ENCODE measurements at regions not wholly inside any gene's neighbourhood (a gene's known extent, or its start where the extent isn't known, plus 50 kb on each side); places are given as distances from the start of the nearest gene placed in this dataset.
"Not testable (repeated sequence)": the region's sequence is repeated elsewhere in the genome, so short reads cannot be mapped to it uniquely, and the experiment has no call there.

- Histone ChIP-seq H2AFZ (no peak overlapping the region), H3K4me3 (no peak overlapping the region)
- in situ Hi-C loops (cut with MboI): no loop called here
Observed at GRCh38 chr2:183780072-183780471, 655.8 kb downstream of the NUP35 start.

GRCh38 chr2:183782436-183782835 lies 658.2 kb downstream of the NUP35 start:
- WGBS, 2 experiments (ENCODE audit: low coverage in 1 of 2, low lambda C conversion rate in 2 of 2, missing lambda C conversion rate in 2 of 2): 0% methylated on average over 1 of the region's 1 CpG

More at GRCh38 chr2:183780072-183780471, 655.8 kb downstream of the NUP35 start:
- Histone ChIP-seq H3K4me2 (ENCODE audit: unreplicated experiment) (no peak overlapping the region), H3K27ac (no peak overlapping the region), H3K9ac (no peak overlapping the region), H4K20me1 (ENCODE audit: insufficient read depth) (no peaks in the 10 kb centered on the region), H3K27me3 (replicated peaks; ENCODE audit: insufficient read depth) (no peaks in the 10 kb centered on the region), H3F3A (ENCODE audit: insufficient read depth) (no peaks in the 10 kb centered on the region), H3K9me2 (ENCODE audit: insufficient read depth) (no peaks in the 10 kb centered on the region), H3K4me1 (ENCODE audit: insufficient read depth) (no peaks in the 10 kb centered on the region), H3K79me2 (ENCODE audit: insufficient read depth) (no peaks in the 10 kb centered on the region), H3K9me3 (ENCODE audit: low read depth) (no peaks in the 10 kb centered on the region), H3K36me3 (ENCODE audit: low read depth) (no peaks in the 10 kb centered on the region)
- TF ChIP-seq EZH2phosphoT487 (IDR thresholded peaks at IDR 0.05; ENCODE audit: insufficient read depth, low read depth): no peak
- TF ChIP-seq EZH2 (IDR thresholded peaks at IDR 0.05; ENCODE audit: insufficient read depth, poor library complexity, severe bottlenecking): no peak
- 9 to 22% methylated on average over 1 to 2 of the region's 2 CpGs for WGBS, 2 experiments (ENCODE audit: low coverage in 1 of 2, low lambda C conversion rate in 2 of 2, missing lambda C conversion rate in 2 of 2)
- DNase-seq: no peak

DNA sequence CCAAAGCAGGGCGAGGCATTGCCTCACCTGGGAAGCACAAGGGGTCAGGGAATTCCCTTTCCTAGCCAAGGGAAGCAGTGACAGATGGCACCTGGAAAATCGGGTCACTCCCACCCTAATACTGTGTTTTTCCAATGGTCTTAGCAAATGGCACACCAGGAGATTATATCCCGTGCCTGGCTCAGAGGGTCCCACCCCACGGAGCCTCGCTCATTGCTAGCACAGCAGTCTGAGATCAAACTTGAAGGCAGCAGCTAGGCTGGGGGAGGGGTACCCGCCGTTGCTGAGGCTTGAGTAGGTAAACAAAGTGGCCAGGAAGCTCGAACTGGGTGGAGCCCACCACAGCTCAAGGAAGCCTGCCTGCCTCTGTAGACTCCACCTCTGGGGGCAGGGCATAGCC lies 664.6 kb downstream of the NUP35 start:
- H3K79me2 ChIP-seq (ENCODE audit: insufficient read depth); in situ Hi-C loops (cut with MboI); H3K9me2 ChIP-seq (ENCODE audit: insufficient read depth); H3K36me3 ChIP-seq (ENCODE audit: low read depth); H3K9me3 ChIP-seq (ENCODE audit: low read depth); DNase-seq; H3K4me1 ChIP-seq (ENCODE audit: insufficient read depth); H3K4me3 ChIP-seq; H3K9ac ChIP-seq; H3K27me3 ChIP-seq (replicated peaks; ENCODE audit: insufficient read depth); H3K27ac ChIP-seq; H2AFZ ChIP-seq; H4K20me1 ChIP-seq (ENCODE audit: insufficient read depth); H3F3A ChIP-seq (ENCODE audit: insufficient read depth); H3K4me2 ChIP-seq (ENCODE audit: unreplicated experiment): not testable (repeated sequence)
- WGBS, 2 experiments (ENCODE audit: low coverage in 1 of 2, low lambda C conversion rate in 2 of 2, missing lambda C conversion rate in 2 of 2): 13 to 16% methylated on average over 7 to 8 of the region's 8 CpGs

More at GRCh38 chr2:183782436-183782835, 658.2 kb downstream of the NUP35 start:
- Histone ChIP-seq H2AFZ (no peak overlapping the region), H3K9me3 (ENCODE audit: low read depth) (no peaks in the 10 kb centered on the region), H3K4me1 (ENCODE audit: insufficient read depth) (no peaks in the 10 kb centered on the region), H3K36me3 (ENCODE audit: low read depth) (no peaks in the 10 kb centered on the region), H4K20me1 (ENCODE audit: insufficient read depth) (no peaks in the 10 kb centered on the region), H3F3A (ENCODE audit: insufficient read depth) (no peaks in the 10 kb centered on the region), H3K9me2 (ENCODE audit: insufficient read depth) (no peaks in the 10 kb centered on the region), H3K27ac (no peak overlapping the region), H3K27me3 (replicated peaks; ENCODE audit: insufficient read depth) (no peaks in the 10 kb centered on the region), H3K4me3 (no peak overlapping the region), H3K79me2 (ENCODE audit: insufficient read depth) (no peaks in the 10 kb centered on the region), H3K9ac (no peak overlapping the region), H3K4me2 (ENCODE audit: unreplicated experiment) (no peak overlapping the region)
- no peak for TF ChIP-seq EZH2phosphoT487 (IDR thresholded peaks at IDR 0.05; ENCODE audit: insufficient read depth, low read depth)
- TF ChIP-seq EZH2 (IDR thresholded peaks at IDR 0.05; ENCODE audit: insufficient read depth, poor library complexity, severe bottlenecking): no peak
- in situ Hi-C loops (cut with MboI): no loop called here
- no peak for DNase-seq

DNA sequence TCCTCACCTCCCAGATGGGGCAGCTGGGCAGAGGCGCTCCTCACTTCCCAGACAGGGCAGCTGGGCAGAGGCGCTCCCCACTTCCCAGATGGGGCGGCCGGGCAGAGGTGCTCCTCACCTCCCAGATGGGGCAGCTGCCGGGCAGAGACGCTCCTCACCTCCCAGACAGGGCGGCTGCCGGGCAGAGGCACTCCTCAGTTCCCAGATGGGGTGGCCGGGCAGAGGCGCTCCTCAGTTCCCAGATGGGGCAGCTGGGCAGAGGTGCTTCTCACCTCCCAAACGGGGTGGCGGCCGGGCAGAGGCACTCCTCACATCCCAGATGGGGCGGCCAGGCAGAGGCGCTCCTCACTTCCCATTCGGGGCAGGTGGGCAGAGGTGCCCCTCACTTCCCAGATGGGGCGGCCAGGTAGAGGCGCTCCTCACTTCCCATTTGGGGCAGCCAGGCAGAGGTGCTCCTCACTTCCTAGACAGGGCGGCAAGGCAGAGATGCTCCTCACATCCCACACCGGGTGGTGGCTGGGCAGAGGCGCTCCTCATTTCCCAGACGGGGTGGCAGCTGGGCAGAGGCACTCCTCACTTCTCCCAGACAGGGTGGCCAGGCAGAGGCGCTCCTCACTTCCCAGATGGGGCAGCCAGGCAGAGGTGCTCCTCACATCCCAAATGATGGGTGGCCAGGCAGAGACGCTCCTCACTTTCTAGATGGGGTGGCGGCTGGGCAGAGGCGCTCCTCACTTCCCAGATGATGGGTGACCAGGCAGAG lies 668.1 kb downstream of the NUP35 start:
- H3K4me3 ChIP-seq; H3K9me2 ChIP-seq (ENCODE audit: insufficient read depth); H3K4me2 ChIP-seq (ENCODE audit: unreplicated experiment); H3F3A ChIP-seq (ENCODE audit: insufficient read depth); H3K4me1 ChIP-seq (ENCODE audit: insufficient read depth); H3K79me2 ChIP-seq (ENCODE audit: insufficient read depth); H2AFZ ChIP-seq; H3K36me3 ChIP-seq (ENCODE audit: low read depth); H4K20me1 ChIP-seq (ENCODE audit: insufficient read depth); H3K9me3 ChIP-seq (ENCODE audit: low read depth); in situ Hi-C loops (cut with MboI); DNase-seq; H3K27me3 ChIP-seq (replicated peaks; ENCODE audit: insufficient read depth); H3K27ac ChIP-seq; H3K9ac ChIP-seq: not testable (repeated sequence)
- 73 to 84% methylated on average over 16 to 23 of the region's 26 CpGs for whole genome bisulfite sequencing, 2 experiments (ENCODE audit: low coverage in 1 of 2, low lambda C conversion rate in 2 of 2, missing lambda C conversion rate in 2 of 2)

GRCh38 chr2:183798535-183798934 lies 674.3 kb downstream of the NUP35 start:
- Histone ChIP-seq H3K4me2 (ENCODE audit: unreplicated experiment) (no peak overlapping the region), H3K79me2 (ENCODE audit: insufficient read depth) (no peaks in the 10 kb centered on the region), H3K36me3 (ENCODE audit: low read depth) (no peaks in the 10 kb centered on the region), H3K9me3 (ENCODE audit: low read depth) (no peaks in the 10 kb centered on the region), H3K9me2 (ENCODE audit: insufficient read depth) (no peaks in the 10 kb centered on the region), H3K9ac (no peak overlapping the region), H3K27ac (no peak overlapping the region), H3K4me3 (no peak overlapping the region), H4K20me1 (ENCODE audit: insufficient read depth) (no peaks in the 10 kb centered on the region), H2AFZ (no peak overlapping the region), H3K27me3 (replicated peaks; ENCODE audit: insufficient read depth) (no peaks in the 10 kb centered on the region), H3K4me1 (ENCODE audit: insufficient read depth) (no peaks in the 10 kb centered on the region), H3F3A (ENCODE audit: insufficient read depth) (no peaks in the 10 kb centered on the region)
- TF ChIP-seq EZH2phosphoT487 (IDR thresholded peaks at IDR 0.05; ENCODE audit: insufficient read depth, low read depth) (no peak), EZH2 (IDR thresholded peaks at IDR 0.05; ENCODE audit: insufficient read depth, poor library complexity, severe bottlenecking) (no peak)
- 18 to 19% methylated on average over 4 of the region's 4 CpGs for WGBS, 2 experiments (ENCODE audit: low coverage in 1 of 2, low lambda C conversion rate in 2 of 2, missing lambda C conversion rate in 2 of 2)
- in situ Hi-C loops (cut with MboI): no loop called here
- no peak for DNase-seq

Data from GM23248 (cell line).